PC-3 (cell line): ENCODE measurements at regions not wholly inside any gene's neighbourhood (a gene's known extent, or its start where the extent isn't known, plus 50 kb on each side); places are given as distances from the start of the nearest gene placed in this dataset.

Experiments used
- ATAC-seq: fragments of 200-7000 bp; cut with Tn5 transposase; 2 replicates; pipeline ENCODE4 v1.9.1; 2020; ENCODE audit warnings: mild to moderate bottlenecking, moderate library complexity
- BruUV-seq: library from RNA; stranded (reverse); fragments of 400-500 nt; replicated peaks from 2 replicates; lab custom pipeline; 2021; lab: Mats Ljungman, UMichigan
- CTCF ChIA-PET: fragments of 300-600 bp; sonication (Branson Sonifier 250); formaldehyde crosslinking; loops from one replicate; lab custom pipeline; 2022; ENCODE audit warnings: antibody characterized with exemption; lab: Charles Lee
- POLR2A ChIA-PET: fragments of 300-600 bp; sonication (Branson Sonifier 250); formaldehyde crosslinking; loops from one replicate; lab custom pipeline; 2022; ENCODE audit warnings: antibody characterized with exemption; ENCODE audit not compliant: unreplicated experiment; lab: Charles Lee
- DNase-seq: peaks from one replicate; pipeline ENCODE4 v3.0.0-alpha.2; 2015
- H2AFZ ChIP-seq: fragments of 300-600 bp; sonication (generic); 2 replicates; pipeline ENCODE4 v1.6.0; 2016; ENCODE audit warnings: antibody characterized with exemption, low read length
- H3F3A ChIP-seq: fragments of 300-600 bp; sonication (generic); one replicate; pipeline ENCODE4 v1.6.0; 2017; ENCODE audit warnings: antibody characterized with exemption, low read length, control low read depth, mild to moderate bottlenecking; ENCODE audit not compliant: unreplicated experiment
- H3K27ac ChIP-seq: fragments of 300-600 bp; sonication (generic); 2 replicates; pipeline ENCODE4 v1.5.1; 2016; ENCODE audit warnings: mild to moderate bottlenecking, low read length
- H3K27me3 ChIP-seq: fragments of 300-600 bp; sonication (generic); 2 replicates; pipeline ENCODE4 v1.6.1; 2016; ENCODE audit warnings: low read length, mixed read lengths
- H3K36me3 ChIP-seq: fragments of 300-600 bp; sonication (generic); 2 replicates; pipeline ENCODE4 v1.6.1; 2016; ENCODE audit warnings: low read depth, mixed run types, low read length, mixed read lengths
- H3K4me1 ChIP-seq: fragments of 300-600 bp; sonication (generic); 2 replicates; pipeline ENCODE4 v1.5.1; 2016; ENCODE audit warnings: low read length; ENCODE audit not compliant: insufficient read depth
- H3K4me2 ChIP-seq: fragments of 300-600 bp; sonication (generic); 2 replicates; pipeline ENCODE4 v1.6.0; 2016; ENCODE audit warnings: low read length
- H3K4me3 ChIP-seq: fragments of 300-600 bp; sonication (generic); 2 replicates; pipeline ENCODE4 v1.5.1; 2016; ENCODE audit warnings: mild to moderate bottlenecking, low read length, mixed read lengths
- H3K79me2 ChIP-seq: fragments of 300-600 bp; sonication (generic); 2 replicates; pipeline ENCODE4 v1.6.1; 2017; ENCODE audit warnings: low read length, mixed read lengths
- H3K9ac ChIP-seq: fragments of 300-600 bp; sonication (generic); 2 replicates; pipeline ENCODE4 v1.6.0; 2016; ENCODE audit warnings: mild to moderate bottlenecking, low read length
- H3K9me2 ChIP-seq: fragments of 300-600 bp; sonication (generic); replicated peaks from 2 replicates; pipeline ENCODE4 v1.6.1; 2016; ENCODE audit warnings: mixed run types, low read length, mixed read lengths
- H3K9me3 ChIP-seq: fragments of 300-600 bp; sonication (generic); 2 replicates; pipeline ENCODE4 v1.6.1; 2016; ENCODE audit warnings: low read length, mixed read lengths
- H4K20me1 ChIP-seq: fragments of 300-600 bp; sonication (generic); 2 replicates; pipeline ENCODE4 v1.6.1; 2016; ENCODE audit warnings: low read length, mixed read lengths
- CTCF ChIP-seq: fragments of 300-600 bp; sonication (generic); conservative IDR thresholded peaks from 2 replicates; pipeline ENCODE4 v1.5.1; 2017; ENCODE audit warnings: antibody characterized with exemption, low read depth, mild to moderate bottlenecking, low read length
- EZH2 ChIP-seq: fragments of 300-600 bp; sonication (generic); IDR thresholded peaks from one replicate; pipeline ENCODE4 v1.6.1; 2017; ENCODE audit warnings: antibody characterized with exemption, mild to moderate bottlenecking, low read length; ENCODE audit not compliant: unreplicated experiment
- EZH2phosphoT487 ChIP-seq: fragments of 300-600 bp; sonication (generic); IDR thresholded peaks from 2 replicates; pipeline ENCODE4 v1.6.1; 2018; ENCODE audit warnings: mild to moderate bottlenecking, antibody characterized with exemption, low read length, borderline replicate concordance
- intact Hi-C: fragments of 100-400 bp; cut with micrococcal nuclease; formaldehyde crosslinking; loops from 2 replicates; pipeline ENCODE4 v1.9.0; 2023

- no peak overlapping the region for H3K4me3 ChIP-seq
- no peak for TF ChIP-seq EZH2phosphoT487
- TF ChIP-seq CTCF, result no peak
- no peak for TF ChIP-seq EZH2
- POLR2A ChIA-PET, result interaction anchor here (0.5 kb wide), 1 partner anchor 56 kb away, joined by 8 read pairs; no protein-coding TSS in a partner anchor
- no peaks in the 10 kb centered on the region for H3K9me3 ChIP-seq
- H3K79me2 ChIP-seq, result no peaks in the 10 kb centered on the region
- no peaks in the 10 kb centered on the region for H3K27me3 ChIP-seq
- H3K36me3 ChIP-seq, result no peaks in the 10 kb centered on the region
- BruUV-seq, result no TSS peak
- H3K4me1 ChIP-seq, result no peaks in the 10 kb centered on the region
- H3K9me2 ChIP-seq, result no peaks in the 10 kb centered on the region
- ATAC-seq, result no peak
- no peak overlapping the region for H3K4me2 ChIP-seq
- H2AFZ ChIP-seq, result no peak overlapping the region
- CTCF ChIA-PET, result no interaction called here
- intact Hi-C loops, result no loop called here
- no peaks in the 10 kb centered on the region for H3F3A ChIP-seq
- no peak overlapping the region for H3K9ac ChIP-seq
- H3K27ac ChIP-seq, result no peak overlapping the region
- DNase-seq, result no peak
- no peaks in the 10 kb centered on the region for H4K20me1 ChIP-seq
Measured at GRCh38 chr3:124652009-124652408, 78.2 kb upstream of the UMPS start.

- Histone ChIP-seq H3K36me3 (no peaks in the 10 kb centered on the region), H3K27ac (no peak overlapping the region), H3K27me3 (no peaks in the 10 kb centered on the region), H2AFZ (no peak overlapping the region), H3K9ac (no peak overlapping the region), H3K9me3 (no peaks in the 10 kb centered on the region), H3F3A (no peaks in the 10 kb centered on the region), H3K79me2 (no peaks in the 10 kb centered on the region), H3K4me2 (no peak overlapping the region), H3K4me1 (no peaks in the 10 kb centered on the region), H3K9me2 (no peaks in the 10 kb centered on the region), H4K20me1 (no peaks in the 10 kb centered on the region), H3K4me3 (no peak overlapping the region)
- no TSS peak for BruUV-seq
- CTCF ChIA-PET, result interaction anchor here (0.8 kb wide), 1 partner anchor 71 kb away, joined by 4 read pairs; no protein-coding TSS in a partner anchor
- TF ChIP-seq EZH2 (no peak), EZH2phosphoT487 (no peak), CTCF (no peak)
- no peak for ATAC-seq
- intact Hi-C loops, result no loop called here
- POLR2A ChIA-PET, result no interaction called here
- DNase-seq, result no peak
Measured at GRCh38 chr3:124653071-124653796, 77.0 kb upstream of the UMPS start.

- Histone ChIP-seq H4K20me1 (no peaks in the 10 kb centered on the region), H3K4me3 (no peak overlapping the region), H3K36me3 (no peaks in the 10 kb centered on the region), H3K9me3 (no peaks in the 10 kb centered on the region), H3F3A (no peaks in the 10 kb centered on the region), H3K4me2 (no peak overlapping the region), H3K9ac (no peak overlapping the region), H3K9me2 (no peaks in the 10 kb centered on the region), H3K27me3 (no peaks in the 10 kb centered on the region), H3K79me2 (no peaks in the 10 kb centered on the region), H2AFZ (no peak overlapping the region), H3K4me1 (no peaks in the 10 kb centered on the region), H3K27ac (no peak overlapping the region)
- BruUV-seq, result no TSS peak
- ChIA-PET CTCF (no interaction called here), POLR2A (no interaction called here)
- no peak for ATAC-seq
- intact Hi-C loops, result no loop called here
- no peak for DNase-seq
- TF ChIP-seq CTCF (no peak), EZH2phosphoT487 (no peak), EZH2 (no peak)
Measured at GRCh38 chr3:124653797-124654469, 76.3 kb upstream of the UMPS start.
